ENCODE measurements at regions not wholly inside any gene's neighbourhood (a gene's known extent, or its start where the extent isn't known, plus 50 kb on each side); places are given as distances from the start of the nearest gene placed in this dataset.

GRCh38 chr11:90556606-90557005 lies 333.8 kb upstream of the CHORDC1 start:
- H3K36me3 ChIP-seq (ENCODE audit: control insufficient read depth, insufficient read depth, low read length): no peaks in the 10 kb centered on the region
- H3K27me3 Mint-ChIP-seq (ENCODE audit: insufficient read depth, unreplicated experiment): peaks cover 2% of the 10 kb centered on the region
- TF ChIP-seq CTCF (IDR thresholded peaks at IDR 0.05; ENCODE audit: insufficient read depth in 1 of 2, low read depth in 1 of 2, low read length in 1 of 2, severe bottlenecking in 1 of 2, unreplicated experiment in 1 of 2): no peak
- intact Hi-C loops (cut with micrococcal nuclease; ENCODE audit: unreplicated experiment): no loop called here
- no peaks in the 10 kb centered on the region for H3K9me3 ChIP-seq
- ChIA-PET POLR2A (no interaction called here), CTCF (no interaction called here)
- H3K4me3 Mint-ChIP-seq (ENCODE audit: unreplicated experiment): no peak overlapping the region
- H3K9me3 Mint-ChIP-seq (ENCODE audit: unreplicated experiment): no peaks in the 10 kb centered on the region
- no peak for DNase-seq
- BruUV-seq (replicated peaks): no TSS peak
- no peaks in the 10 kb centered on the region for H3K4me1 Mint-ChIP-seq (ENCODE audit: low read depth, unreplicated experiment)
- H3K4me3 ChIP-seq (ENCODE audit: low read depth, low read length): no peak overlapping the region
- H3K4me1 ChIP-seq: no peaks in the 10 kb centered on the region
- H3K36me3 Mint-ChIP-seq (ENCODE audit: insufficient read depth, unreplicated experiment): no peaks in the 10 kb centered on the region
- H3K27ac Mint-ChIP-seq (ENCODE audit: unreplicated experiment): no peak overlapping the region
- no peaks in the 10 kb centered on the region; the same call in 1 of the 2 replicates for H3K27me3 ChIP-seq (replicated peaks; ENCODE audit: control insufficient read depth, insufficient read depth, low read length)

GRCh38 chr11:90556026-90556425 lies 333.2 kb upstream of the CHORDC1 start:
- no peaks in the 10 kb centered on the region for H3K4me1 Mint-ChIP-seq (ENCODE audit: low read depth, unreplicated experiment)
- intact Hi-C loops (cut with micrococcal nuclease; ENCODE audit: unreplicated experiment): no loop called here
- TF ChIP-seq CTCF (IDR thresholded peaks at IDR 0.05; ENCODE audit: insufficient read depth in 1 of 2, low read depth in 1 of 2, low read length in 1 of 2, severe bottlenecking in 1 of 2, unreplicated experiment in 1 of 2): no peak

GRCh38 chr11:90555477-90555876 lies 332.6 kb upstream of the CHORDC1 start:
- Histone ChIP-seq H3K4me1 (no peaks in the 10 kb centered on the region), H3K27me3 (replicated peaks; ENCODE audit: control insufficient read depth, insufficient read depth, low read length) (no peaks in the 10 kb centered on the region; the same call in 1 of the 2 replicates), H3K9me3 (no peaks in the 10 kb centered on the region), H3K4me3 (ENCODE audit: low read depth, low read length) (no peak overlapping the region), H3K36me3 (ENCODE audit: control insufficient read depth, insufficient read depth, low read length) (no peaks in the 10 kb centered on the region)
- CTCF ChIA-PET: no interaction called here
- no peaks in the 10 kb centered on the region for H3K36me3 Mint-ChIP-seq (ENCODE audit: insufficient read depth, unreplicated experiment)
- POLR2A ChIA-PET: no interaction called here
- no peaks in the 10 kb centered on the region for H3K9me3 Mint-ChIP-seq (ENCODE audit: unreplicated experiment)
- H3K4me3 Mint-ChIP-seq (ENCODE audit: unreplicated experiment): no peak overlapping the region
- intact Hi-C loops (cut with micrococcal nuclease; ENCODE audit: unreplicated experiment): no loop called here
- no peaks in the 10 kb centered on the region for H3K4me1 Mint-ChIP-seq (ENCODE audit: low read depth, unreplicated experiment)
- no peak overlapping the region for H3K27ac Mint-ChIP-seq (ENCODE audit: unreplicated experiment)
- H3K27me3 Mint-ChIP-seq (ENCODE audit: insufficient read depth, unreplicated experiment): peaks cover 2% of the 10 kb centered on the region
- no TSS peak for BruUV-seq (replicated peaks)
- no peak for TF ChIP-seq CTCF (IDR thresholded peaks at IDR 0.05; ENCODE audit: insufficient read depth in 1 of 2, low read depth in 1 of 2, low read length in 1 of 2, severe bottlenecking in 1 of 2, unreplicated experiment in 1 of 2)
- DNase-seq: no peak

More at GRCh38 chr11:90556026-90556425, 333.2 kb upstream of the CHORDC1 start:
- H3K36me3 ChIP-seq (ENCODE audit: control insufficient read depth, insufficient read depth, low read length): no peaks in the 10 kb centered on the region
- no TSS peak for BruUV-seq (replicated peaks)
- Mint-ChIP-seq H3K27ac (ENCODE audit: unreplicated experiment) (no peak overlapping the region), H3K36me3 (ENCODE audit: insufficient read depth, unreplicated experiment) (no peaks in the 10 kb centered on the region), H3K4me3 (ENCODE audit: unreplicated experiment) (no peak overlapping the region), H3K27me3 (ENCODE audit: insufficient read depth, unreplicated experiment) (peaks cover 2% of the 10 kb centered on the region), H3K9me3 (ENCODE audit: unreplicated experiment) (no peaks in the 10 kb centered on the region)
- H3K4me1 ChIP-seq: no peaks in the 10 kb centered on the region
- CTCF ChIA-PET: no interaction called here
- DNase-seq: no peak
- POLR2A ChIA-PET: no interaction called here
- H3K27me3 ChIP-seq (replicated peaks; ENCODE audit: control insufficient read depth, insufficient read depth, low read length): no peaks in the 10 kb centered on the region; the same call in 1 of the 2 replicates
- H3K9me3 ChIP-seq: no peaks in the 10 kb centered on the region
- no peak overlapping the region for H3K4me3 ChIP-seq (ENCODE audit: low read depth, low read length)

Measured in Caco-2 (cell line).